SK-N-SH (cell line): ENCODE measurements at regions not wholly inside any gene's neighbourhood (a gene's known extent, or its start where the extent isn't known, plus 50 kb on each side); places are given as distances from the start of the nearest gene placed in this dataset.

Source experiments
- CTCF ChIA-PET: fragments of 300-600, 350-600 bp; formaldehyde crosslinking; extraction: SDS; loops from one replicate; lab custom pipeline; 2021; lab: Yijun Ruan, JAX
- POLR2A ChIA-PET: fragments of 350-600 bp; sonication (Branson Sonifier 250); formaldehyde crosslinking; extraction: SDS; loops from one replicate; lab custom pipeline; 2020; ENCODE audit warnings: antibody characterized with exemption, inconsistent platforms; lab: Yijun Ruan, JAX
- DNase-seq: peaks from one replicate; pipeline ENCODE4 v3.0.0; 2012
- H2AFZ ChIP-seq: fragments of 200-600 bp; sonication (generic); 2 replicates; pipeline ENCODE4 v1.8.1; 2016; ENCODE audit warnings: antibody characterized with exemption, mild to moderate bottlenecking, low read depth
- H3F3A ChIP-seq: fragments of 200-600 bp; sonication (generic); replicated peaks from 2 replicates; pipeline ENCODE3; 2016; ENCODE audit warnings: antibody characterized with exemption, mild to moderate bottlenecking; ENCODE audit not compliant: insufficient read depth
- H3K27ac ChIP-seq, 2 experiments: fragments of 200-500 bp in 1 of 2; fragments of 200-600 bp in 1 of 2; sonication (Bioruptor generic) in 1 of 2; sonication (generic), shearing (Covaris generic) in 1 of 2; 2 replicates each; pipeline versions ENCODE4 v1.5.1 to v1.6.1; 2014 to 2016; ENCODE audit warnings: low read depth in 2 of 2, inconsistent platforms in 1 of 2, low read length in 1 of 2, mild to moderate bottlenecking in 1 of 2, mixed read lengths in 1 of 2
- H3K27me3 ChIP-seq: fragments of 200-600 bp; sonication (generic), shearing (Covaris generic); 2 replicates; pipeline ENCODE4 v1.6.1; 2016; ENCODE audit warnings: mixed run types; ENCODE audit not compliant: insufficient read depth
- H3K36me3 ChIP-seq, 2 experiments: fragments of 200-500 bp in 1 of 2; fragments of 200-600 bp in 1 of 2; sonication (Bioruptor generic) in 1 of 2; sonication (generic) in 1 of 2; replicated peaks in 1 of 2; 2 replicates each; pipeline versions ENCODE3 to v1.5.1; 2014 to 2016; ENCODE audit warnings: low read length in 1 of 2, mild to moderate bottlenecking in 1 of 2; ENCODE audit not compliant: insufficient read depth in 2 of 2, control insufficient read depth in 1 of 2
- H3K4me1 ChIP-seq, 2 experiments: fragments of 200-500 bp in 1 of 2; fragments of 200-600 bp in 1 of 2; sonication (Bioruptor generic) in 1 of 2; sonication (generic), shearing (Covaris generic) in 1 of 2; 2 replicates each; pipeline versions ENCODE4 v1.5.1 to v1.6.1; 2014 to 2016; ENCODE audit warnings: low read depth in 1 of 2, low read length in 1 of 2, mixed run types in 1 of 2; ENCODE audit not compliant: insufficient read depth in 2 of 2, control insufficient read depth in 1 of 2
- H3K4me2 ChIP-seq: fragments of 200-600 bp; sonication (generic), shearing (Covaris generic); 2 replicates; pipeline ENCODE4 v1.6.1; 2017; ENCODE audit warnings: mixed run types
- H3K4me3 ChIP-seq, 2 experiments: fragments of 200-500 bp in 1 of 2; fragments of 200-600 bp in 1 of 2; sonication (Bioruptor generic) in 1 of 2; sonication (generic), shearing (Covaris generic) in 1 of 2; 2 replicates each; pipeline versions ENCODE4 v1.5.1 to v1.8.1; 2014 to 2016; ENCODE audit warnings: low read depth in 2 of 2, inconsistent platforms in 1 of 2, low read length in 1 of 2, mild to moderate bottlenecking in 1 of 2, mixed read lengths in 1 of 2, moderate library complexity in 1 of 2
- H3K79me2 ChIP-seq: fragments of 200-600 bp; sonication (generic); 2 replicates; pipeline ENCODE4 v1.8.1; 2017; ENCODE audit warnings: mild to moderate bottlenecking; ENCODE audit not compliant: insufficient read depth
- H3K9ac ChIP-seq: fragments of 200-600 bp; sonication (generic); 2 replicates; pipeline ENCODE4 v1.6.1; 2017; ENCODE audit warnings: mixed run types
- H3K9me2 ChIP-seq: fragments of 200-600 bp; sonication (generic); 2 replicates; pipeline ENCODE4 v1.6.1; 2017; ENCODE audit warnings: mixed run types
- H3K9me3 ChIP-seq: fragments of 200-600 bp; sonication (generic); 2 replicates; pipeline ENCODE4 v1.6.1; 2017; ENCODE audit warnings: mixed run types, mild to moderate bottlenecking, moderate library complexity
- H4K20me1 ChIP-seq: fragments of 200-600 bp; sonication (generic); 2 replicates; pipeline ENCODE4 v1.6.1; 2017; ENCODE audit warnings: mild to moderate bottlenecking, mixed run types; ENCODE audit not compliant: insufficient read depth
- CHD2 ChIP-seq: fragments of 150-350 bp; IDR thresholded peaks from 2 replicates; pipeline ENCODE4 v1.6.1; 2018; ENCODE audit warnings: low read length; ENCODE audit not compliant: partially characterized antibody
- ELF1 ChIP-seq: IDR thresholded peaks from 2 replicates; pipeline ENCODE4 v1.4.0; 2012
- FOXJ3 ChIP-seq: sonication (generic); formaldehyde crosslinking; IDR thresholded peaks from 2 replicates; pipeline ENCODE4 v1.5.1; 2020; ENCODE audit warnings: mild to moderate bottlenecking, missing genetic modification reagents
- GABPA ChIP-seq: IDR thresholded peaks from 2 replicates; pipeline ENCODE4 v1.4.0; 2012; ENCODE audit warnings: low read depth, mild to moderate bottlenecking
- JUND ChIP-seq: IDR thresholded peaks from 2 replicates; pipeline ENCODE4 v1.4.0; 2012
- POLR2AphosphoS5 ChIP-seq: IDR thresholded peaks from 2 replicates; pipeline ENCODE4 v1.6.1; 2012; ENCODE audit warnings: low read depth, low read length
- SIN3A ChIP-seq: IDR thresholded peaks from 2 replicates; pipeline ENCODE4 v1.6.1; 2012; ENCODE audit warnings: low read depth, mild to moderate bottlenecking, low read length, moderate library complexity, borderline replicate concordance
- SMC3 ChIP-seq: IDR thresholded peaks from 2 replicates; pipeline ENCODE4 v1.6.1; 2012; ENCODE audit warnings: low read depth, low read length, improper control_type of control experiment
- TAF1 ChIP-seq: IDR thresholded peaks from 2 replicates; pipeline ENCODE4 v1.6.1; 2012; ENCODE audit warnings: low read depth, mild to moderate bottlenecking, low read length, moderate library complexity, borderline replicate concordance
- TCF12 ChIP-seq: IDR thresholded peaks from 2 replicates; pipeline ENCODE4 v1.4.0; 2012
- TEAD4 ChIP-seq: IDR thresholded peaks from 2 replicates; pipeline ENCODE4 v1.4.0; 2012; ENCODE audit warnings: mild to moderate bottlenecking, borderline replicate concordance; ENCODE audit not compliant: insufficient read depth
- WGBS: methylation state at CpG from one replicate; pipeline ENCODE4 v1.1.6; 2017; ENCODE audit warnings: low lambda C conversion rate; 5-methylcytosine and 5-hydroxymethylcytosine counted together
- TF ChIP-seq, protein P1 (sequence below): fragments of 150-350 bp; IDR thresholded peaks from 2 replicates; pipeline ENCODE4 v1.6.1; 2016; ENCODE audit warnings: mild to moderate bottlenecking, low read depth, low read length
- TF ChIP-seq, protein P2 (sequence below): IDR thresholded peaks from 2 replicates; pipeline ENCODE4 v1.6.1; 2012; ENCODE audit warnings: mild to moderate bottlenecking, low read depth, low read length, moderate library complexity
- TF ChIP-seq, protein P3 (sequence below): IDR thresholded peaks from 2 replicates; pipeline ENCODE4 v1.4.0; 2012; ENCODE audit warnings: low read depth, borderline replicate concordance
- TF ChIP-seq, protein P4 (sequence below): IDR thresholded peaks from 2 replicates; pipeline ENCODE4; 2012

DNA sequence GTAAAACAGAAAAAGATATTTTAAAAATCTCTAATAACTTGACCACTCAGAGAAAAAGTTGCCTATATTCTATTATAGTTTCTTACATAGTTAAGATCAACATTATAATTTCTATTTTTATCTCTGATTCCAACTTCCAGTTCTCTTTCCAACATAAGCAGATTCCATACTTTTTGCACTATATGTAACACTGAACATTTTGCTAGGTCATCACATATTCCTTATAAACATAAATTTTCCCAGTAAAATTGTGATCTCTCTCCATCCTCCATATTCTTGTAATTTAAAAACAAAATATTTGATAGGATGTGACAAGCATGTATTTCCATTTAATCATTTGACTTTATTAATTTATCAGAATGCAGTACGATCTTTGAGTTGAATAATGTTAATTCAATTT, 170.4 kb upstream of the THSD7A start:
- H3K9ac ChIP-seq, result no peak overlapping the region
- H3K4me2 ChIP-seq, result no peak overlapping the region
- WGBS, result 82% methylated on average over 1 of the region's 1 CpG
- H3K79me2 ChIP-seq, result no peaks in the 10 kb centered on the region
- H3K27me3 ChIP-seq, result no peaks in the 10 kb centered on the region
- H3F3A ChIP-seq, result no peaks in the 10 kb centered on the region
- no peaks in the 10 kb centered on the region for H3K4me1 ChIP-seq
- no peak overlapping the region for H3K4me3 ChIP-seq
- TF ChIP-seq CHD2, result no peak
- TF ChIP-seq, protein P1, sequence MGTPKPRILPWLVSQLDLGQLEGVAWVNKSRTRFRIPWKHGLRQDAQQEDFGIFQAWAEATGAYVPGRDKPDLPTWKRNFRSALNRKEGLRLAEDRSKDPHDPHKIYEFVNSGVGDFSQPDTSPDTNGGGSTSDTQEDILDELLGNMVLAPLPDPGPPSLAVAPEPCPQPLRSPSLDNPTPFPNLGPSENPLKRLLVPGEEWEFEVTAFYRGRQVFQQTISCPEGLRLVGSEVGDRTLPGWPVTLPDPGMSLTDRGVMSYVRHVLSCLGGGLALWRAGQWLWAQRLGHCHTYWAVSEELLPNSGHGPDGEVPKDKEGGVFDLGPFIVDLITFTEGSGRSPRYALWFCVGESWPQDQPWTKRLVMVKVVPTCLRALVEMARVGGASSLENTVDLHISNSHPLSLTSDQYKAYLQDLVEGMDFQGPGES, result no peak
- no peak for TF ChIP-seq TEAD4
- TF ChIP-seq ELF1, result no peak
- TF ChIP-seq FOXJ3 (CRISPR knock-in tag), result no peak
- TF ChIP-seq, protein P2, sequence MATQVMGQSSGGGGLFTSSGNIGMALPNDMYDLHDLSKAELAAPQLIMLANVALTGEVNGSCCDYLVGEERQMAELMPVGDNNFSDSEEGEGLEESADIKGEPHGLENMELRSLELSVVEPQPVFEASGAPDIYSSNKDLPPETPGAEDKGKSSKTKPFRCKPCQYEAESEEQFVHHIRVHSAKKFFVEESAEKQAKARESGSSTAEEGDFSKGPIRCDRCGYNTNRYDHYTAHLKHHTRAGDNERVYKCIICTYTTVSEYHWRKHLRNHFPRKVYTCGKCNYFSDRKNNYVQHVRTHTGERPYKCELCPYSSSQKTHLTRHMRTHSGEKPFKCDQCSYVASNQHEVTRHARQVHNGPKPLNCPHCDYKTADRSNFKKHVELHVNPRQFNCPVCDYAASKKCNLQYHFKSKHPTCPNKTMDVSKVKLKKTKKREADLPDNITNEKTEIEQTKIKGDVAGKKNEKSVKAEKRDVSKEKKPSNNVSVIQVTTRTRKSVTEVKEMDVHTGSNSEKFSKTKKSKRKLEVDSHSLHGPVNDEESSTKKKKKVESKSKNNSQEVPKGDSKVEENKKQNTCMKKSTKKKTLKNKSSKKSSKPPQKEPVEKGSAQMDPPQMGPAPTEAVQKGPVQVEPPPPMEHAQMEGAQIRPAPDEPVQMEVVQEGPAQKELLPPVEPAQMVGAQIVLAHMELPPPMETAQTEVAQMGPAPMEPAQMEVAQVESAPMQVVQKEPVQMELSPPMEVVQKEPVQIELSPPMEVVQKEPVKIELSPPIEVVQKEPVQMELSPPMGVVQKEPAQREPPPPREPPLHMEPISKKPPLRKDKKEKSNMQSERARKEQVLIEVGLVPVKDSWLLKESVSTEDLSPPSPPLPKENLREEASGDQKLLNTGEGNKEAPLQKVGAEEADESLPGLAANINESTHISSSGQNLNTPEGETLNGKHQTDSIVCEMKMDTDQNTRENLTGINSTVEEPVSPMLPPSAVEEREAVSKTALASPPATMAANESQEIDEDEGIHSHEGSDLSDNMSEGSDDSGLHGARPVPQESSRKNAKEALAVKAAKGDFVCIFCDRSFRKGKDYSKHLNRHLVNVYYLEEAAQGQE, result no peak
- no peak for TF ChIP-seq TCF12
- TF ChIP-seq, protein P3, sequence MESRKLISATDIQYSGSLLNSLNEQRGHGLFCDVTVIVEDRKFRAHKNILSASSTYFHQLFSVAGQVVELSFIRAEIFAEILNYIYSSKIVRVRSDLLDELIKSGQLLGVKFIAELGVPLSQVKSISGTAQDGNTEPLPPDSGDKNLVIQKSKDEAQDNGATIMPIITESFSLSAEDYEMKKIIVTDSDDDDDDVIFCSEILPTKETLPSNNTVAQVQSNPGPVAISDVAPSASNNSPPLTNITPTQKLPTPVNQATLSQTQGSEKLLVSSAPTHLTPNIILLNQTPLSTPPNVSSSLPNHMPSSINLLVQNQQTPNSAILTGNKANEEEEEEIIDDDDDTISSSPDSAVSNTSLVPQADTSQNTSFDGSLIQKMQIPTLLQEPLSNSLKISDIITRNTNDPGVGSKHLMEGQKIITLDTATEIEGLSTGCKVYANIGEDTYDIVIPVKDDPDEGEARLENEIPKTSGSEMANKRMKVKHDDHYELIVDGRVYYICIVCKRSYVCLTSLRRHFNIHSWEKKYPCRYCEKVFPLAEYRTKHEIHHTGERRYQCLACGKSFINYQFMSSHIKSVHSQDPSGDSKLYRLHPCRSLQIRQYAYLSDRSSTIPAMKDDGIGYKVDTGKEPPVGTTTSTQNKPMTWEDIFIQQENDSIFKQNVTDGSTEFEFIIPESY, result no peak
- TF ChIP-seq TAF1, result no peak
- TF ChIP-seq JUND, result no peak
- no peak for TF ChIP-seq SIN3A
- TF ChIP-seq, all 33 proteins: peak for 0
- no peaks in the 10 kb centered on the region for H3K36me3 ChIP-seq
- no peaks in the 10 kb centered on the region for H4K20me1 ChIP-seq
- H3K9me2 ChIP-seq, result no peaks in the 10 kb centered on the region
- ChIA-PET POLR2A (no interaction called here), CTCF (interaction anchor here (0.8 kb wide), 1 partner anchor 21 kb away, joined by 3 read pairs; no protein-coding TSS in a partner anchor)
- DNase-seq, result no peak
- H3K9me3 ChIP-seq, result no peaks in the 10 kb centered on the region
- no peak overlapping the region for H3K27ac ChIP-seq
- no peak overlapping the region for H2AFZ ChIP-seq

DNA sequence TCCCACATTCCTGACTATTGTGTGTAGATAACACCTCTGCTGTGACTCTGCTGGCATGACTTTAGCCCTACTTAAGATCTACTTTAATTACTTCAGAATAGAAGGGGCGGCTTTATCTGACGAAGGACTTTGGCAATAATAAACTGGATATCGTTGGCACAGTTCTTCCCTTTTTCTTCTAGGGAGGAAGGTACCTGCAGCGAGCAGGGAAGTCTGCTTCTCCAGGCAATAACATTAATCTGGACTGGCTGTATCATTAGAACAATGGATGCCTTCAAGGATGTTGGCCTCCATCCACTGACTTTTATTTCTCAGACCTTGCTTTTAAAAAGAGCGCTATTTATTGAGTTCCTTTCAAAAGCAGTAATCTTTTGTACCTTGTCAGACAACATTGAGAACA, 172.6 kb upstream of the THSD7A start:
- Histone ChIP-seq H2AFZ (no peak overlapping the region), H3K4me1 (no peaks in the 10 kb centered on the region), H3K4me3 (no peak overlapping the region), H3K4me2 (no peak overlapping the region), H3K79me2 (no peaks in the 10 kb centered on the region), H3K9ac (no peak overlapping the region), H4K20me1 (no peaks in the 10 kb centered on the region), H3K27me3 (no peaks in the 10 kb centered on the region)
- WGBS, result 60% methylated on average over 5 of the region's 5 CpGs
- TF ChIP-seq GABPA (no peak), SMC3 (no peak), POLR2AphosphoS5 (no peak)
- TF ChIP-seq, protein P4, sequence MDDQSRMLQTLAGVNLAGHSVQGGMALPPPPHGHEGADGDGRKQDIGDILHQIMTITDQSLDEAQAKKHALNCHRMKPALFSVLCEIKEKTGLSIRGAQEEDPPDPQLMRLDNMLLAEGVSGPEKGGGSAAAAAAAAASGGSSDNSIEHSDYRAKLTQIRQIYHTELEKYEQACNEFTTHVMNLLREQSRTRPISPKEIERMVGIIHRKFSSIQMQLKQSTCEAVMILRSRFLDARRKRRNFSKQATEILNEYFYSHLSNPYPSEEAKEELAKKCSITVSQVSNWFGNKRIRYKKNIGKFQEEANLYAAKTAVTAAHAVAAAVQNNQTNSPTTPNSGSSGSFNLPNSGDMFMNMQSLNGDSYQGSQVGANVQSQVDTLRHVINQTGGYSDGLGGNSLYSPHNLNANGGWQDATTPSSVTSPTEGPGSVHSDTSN, result no peak
- TF ChIP-seq, all 33 proteins: peak for 0
- no peak for DNase-seq
- Histone ChIP-seq H3K27ac (no peak overlapping the region), H3K9me2 (no peaks in the 10 kb centered on the region), H3K36me3 (no peaks in the 10 kb centered on the region), H3K9me3 (no peaks in the 10 kb centered on the region), H3F3A (no peaks in the 10 kb centered on the region)
- ChIA-PET CTCF (interaction anchor here (0.6 kb wide), 1 partner anchor 104 kb away, joined by 3 read pairs; no protein-coding TSS in a partner anchor), POLR2A (no interaction called here)
